Prostate gland (tissue), 2 donors: ENCODE measurements at regions not wholly inside any gene's neighbourhood (a gene's known extent, or its start where the extent isn't known, plus 50 kb on each side); places are given as distances from the start of the nearest gene placed in this dataset.

Experiments
- DNase-seq: peaks from one replicate; pipeline ENCODE4 v3.0.0-alpha.2; 2019; ENCODE audit warnings: low spot score
- H3K27ac ChIP-seq, 2 donors: fragments of 200-600 bp; sonication (generic); 2 replicates each; pipeline ENCODE4 v1.5.1; 2017 to 2019
- H3K27me3 ChIP-seq: fragments of 200-600 bp; sonication (generic); replicated peaks from 2 replicates; pipeline ENCODE4 v1.5.1; 2019; ENCODE audit not compliant: insufficient read depth
- H3K36me3 ChIP-seq, 2 donors: fragments of 200-600 bp; sonication (generic); 1 replicate in 1 of 2; 2 replicates in 1 of 2; pipeline versions ENCODE4 v1.5.1 to v1.8.1; 2017 to 2019
- H3K4me1 ChIP-seq: fragments of 200-600 bp; sonication (generic); replicated peaks from 2 replicates; pipeline ENCODE4 v1.5.1; 2019
- H3K4me3 ChIP-seq, 2 donors: fragments of 200-600 bp; sonication (generic); 2 replicates each; pipeline ENCODE4 v1.5.1; 2017 to 2019
- H3K9me3 ChIP-seq: fragments of 200-600 bp; sonication (generic); 2 replicates; pipeline ENCODE4 v1.5.1; 2017
- CTCF ChIP-seq, 4 experiments: fragments of 200-600 bp in 2 of 4; fragments of 450-650 bp in 2 of 4; sonication (generic) in 2 of 4; IDR thresholded peaks; 1 replicate in 3 of 4; 2 replicates in 1 of 4; pipeline ENCODE4 v1.5.1; 2016 to 2019; ENCODE audit warnings: antibody characterized with exemption in 4 of 4, mild to moderate bottlenecking in 2 of 4, moderate library complexity in 2 of 4
- POLR2A ChIP-seq: fragments of 450-650 bp; IDR thresholded peaks from one replicate; pipeline ENCODE4 v1.6.1; 2016; ENCODE audit warnings: antibody characterized with exemption, mild to moderate bottlenecking
- POLR2AphosphoS5 ChIP-seq: sonication (generic); formaldehyde crosslinking; IDR thresholded peaks from one replicate; pipeline ENCODE4 v1.6.1; 2017; ENCODE audit warnings: antibody characterized with exemption
- WGBS: methylation state at CpG from one replicate; pipeline ENCODE4 v1.1.5; 2018; 5-methylcytosine and 5-hydroxymethylcytosine counted together
- intact Hi-C: fragments of 100-400 bp; cut with DNase I; formaldehyde crosslinking; loops from one replicate; pipeline ENCODE4 v1.14.2; 2022

- peak; percentile 15 for DNase-seq
- Histone ChIP-seq H3K27ac (peak overlapping the region in 1 of 2 donors; percentile 25), H3K36me3 (no peaks in the 10 kb centered on the region), H3K4me1 (no peaks in the 10 kb centered on the region), H3K4me3 (no peak overlapping the region), H3K9me3 (no peaks in the 10 kb centered on the region), H3K27me3 (no peaks in the 10 kb centered on the region)
- 28% methylated on average over 3 of the region's 3 CpGs for WGBS
- TF ChIP-seq POLR2AphosphoS5: no peak
- TF ChIP-seq CTCF (IDR thresholded peaks at IDR 0.05): no peak
- no peak for TF ChIP-seq POLR2A
- intact Hi-C loops: no loop called here
These were observed 359.8 kb downstream of the LTN1 start for GRCh38 chr21:28632755-28633408.

- intact Hi-C loops: no loop called here
- H3K4me3 ChIP-seq: no peak overlapping the region
- H3K4me1 ChIP-seq: no peaks in the 10 kb centered on the region
- H3K27ac ChIP-seq: no peak overlapping the region
- no peaks in the 10 kb centered on the region for H3K36me3 ChIP-seq
- no peak for DNase-seq
- H3K9me3 ChIP-seq: no peaks in the 10 kb centered on the region
- TF ChIP-seq POLR2AphosphoS5 (no peak), POLR2A (no peak), CTCF (IDR thresholded peaks at IDR 0.05) (no peak)
- H3K27me3 ChIP-seq: no peaks in the 10 kb centered on the region
These were observed 365.0 kb downstream of the LTN1 start for GRCh38 chr21:28627691-28628090.

- Histone ChIP-seq H3K27ac (no peak overlapping the region), H3K36me3 (no peaks in the 10 kb centered on the region), H3K9me3 (no peaks in the 10 kb centered on the region), H3K27me3 (no peaks in the 10 kb centered on the region), H3K4me1 (no peaks in the 10 kb centered on the region), H3K4me3 (no peak overlapping the region)
- intact Hi-C loops: no loop called here
- WGBS: 74% methylated on average over 3 of the region's 3 CpGs
- TF ChIP-seq POLR2AphosphoS5 (no peak), POLR2A (no peak), CTCF (IDR thresholded peaks at IDR 0.05) (no peak)
- no peak for DNase-seq
These were observed 365.4 kb downstream of the LTN1 start for GRCh38 chr21:28627261-28627660.

- WGBS: 100% methylated on average over 1 of the region's 1 CpG
- H3K4me1 ChIP-seq: no peaks in the 10 kb centered on the region
- H3K9me3 ChIP-seq: no peaks in the 10 kb centered on the region
- no peak for DNase-seq
- no peaks in the 10 kb centered on the region for H3K27me3 ChIP-seq
- TF ChIP-seq POLR2AphosphoS5 (no peak), POLR2A (no peak), CTCF (IDR thresholded peaks at IDR 0.05) (no peak)
- no peak overlapping the region for H3K4me3 ChIP-seq
- intact Hi-C loops: no loop called here
- no peaks in the 10 kb centered on the region for H3K36me3 ChIP-seq
- no peak overlapping the region for H3K27ac ChIP-seq
These were observed 368.1 kb downstream of the LTN1 start for GRCh38 chr21:28624626-28625025.

- DNase-seq: no peak
- Histone ChIP-seq H3K4me3 (no peak overlapping the region), H3K9me3 (no peaks in the 10 kb centered on the region), H3K4me1 (no peaks in the 10 kb centered on the region), H3K27me3 (no peaks in the 10 kb centered on the region), H3K27ac (no peak overlapping the region), H3K36me3 (no peaks in the 10 kb centered on the region)
- WGBS: 85% methylated on average over 1 of the region's 1 CpG
- no peak for TF ChIP-seq CTCF (IDR thresholded peaks at IDR 0.05)
- no peak for TF ChIP-seq POLR2A
- intact Hi-C loops: no loop called here
These were observed 375.4 kb downstream of the LTN1 start for GRCh38 chr21:28617300-28617699.
